ENCODE measurements at regions not wholly inside any gene's neighbourhood (a gene's known extent, or its start where the extent isn't known, plus 50 kb on each side); places are given as distances from the start of the nearest gene placed in this dataset.

DNA sequence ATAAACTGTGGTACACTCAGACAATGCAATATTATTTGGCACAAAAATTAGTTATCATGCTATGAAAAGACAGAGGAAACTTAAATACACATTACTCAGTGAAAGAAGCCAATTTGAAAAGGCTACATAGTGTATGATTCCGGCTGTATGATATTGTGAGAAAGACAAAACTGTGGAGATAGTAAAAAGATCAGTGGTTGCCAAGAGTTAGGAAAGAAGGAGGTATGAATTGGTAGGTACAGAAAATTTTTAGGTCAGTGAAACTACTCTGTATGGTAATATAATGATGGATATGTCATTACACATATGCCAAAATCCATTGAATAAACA lies 458.8 kb upstream of the CBLB start:
- H3K4me3 ChIP-seq (ENCODE audit: low read depth, low read length) = no peak overlapping the region
- TF ChIP-seq, protein P1, sequence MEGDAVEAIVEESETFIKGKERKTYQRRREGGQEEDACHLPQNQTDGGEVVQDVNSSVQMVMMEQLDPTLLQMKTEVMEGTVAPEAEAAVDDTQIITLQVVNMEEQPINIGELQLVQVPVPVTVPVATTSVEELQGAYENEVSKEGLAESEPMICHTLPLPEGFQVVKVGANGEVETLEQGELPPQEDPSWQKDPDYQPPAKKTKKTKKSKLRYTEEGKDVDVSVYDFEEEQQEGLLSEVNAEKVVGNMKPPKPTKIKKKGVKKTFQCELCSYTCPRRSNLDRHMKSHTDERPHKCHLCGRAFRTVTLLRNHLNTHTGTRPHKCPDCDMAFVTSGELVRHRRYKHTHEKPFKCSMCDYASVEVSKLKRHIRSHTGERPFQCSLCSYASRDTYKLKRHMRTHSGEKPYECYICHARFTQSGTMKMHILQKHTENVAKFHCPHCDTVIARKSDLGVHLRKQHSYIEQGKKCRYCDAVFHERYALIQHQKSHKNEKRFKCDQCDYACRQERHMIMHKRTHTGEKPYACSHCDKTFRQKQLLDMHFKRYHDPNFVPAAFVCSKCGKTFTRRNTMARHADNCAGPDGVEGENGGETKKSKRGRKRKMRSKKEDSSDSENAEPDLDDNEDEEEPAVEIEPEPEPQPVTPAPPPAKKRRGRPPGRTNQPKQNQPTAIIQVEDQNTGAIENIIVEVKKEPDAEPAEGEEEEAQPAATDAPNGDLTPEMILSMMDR (IDR thresholded peaks at IDR 0.05; ENCODE audit: insufficient read depth, low read length, missing control alignments) = no peak
- CTCF ChIA-PET = interaction anchor here (1.3 kb wide), 1 partner anchor 11 kb away, joined by 4 read pairs; no protein-coding TSS in a partner anchor
- no peak for DNase-seq (ENCODE audit: low read depth, low spot score)
- POLR2A ChIA-PET = no interaction called here

DNA sequence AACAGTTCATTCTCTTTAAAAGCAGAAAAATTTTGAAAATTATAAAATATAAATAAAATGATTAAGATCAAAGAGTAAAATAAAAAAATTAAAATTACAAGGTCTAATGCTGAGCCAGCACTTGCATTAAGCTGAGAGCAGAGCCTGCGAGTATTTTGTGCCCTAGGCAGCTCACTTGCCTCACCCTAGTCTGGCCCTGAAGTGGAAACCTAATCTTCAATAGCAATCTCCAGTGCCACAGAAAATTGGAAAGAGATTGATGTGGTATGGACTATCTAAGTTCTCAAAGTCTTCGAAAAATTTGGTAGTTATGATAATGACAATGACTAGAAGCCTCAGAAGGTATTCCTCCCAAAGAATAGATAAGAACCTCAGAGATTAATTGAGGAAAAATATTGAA lies 459.4 kb upstream of the CBLB start:
- no peak overlapping the region for H3K4me3 ChIP-seq (ENCODE audit: low read depth, low read length)
- CTCF ChIA-PET = no interaction called here
- POLR2A ChIA-PET = no interaction called here
- no peak for DNase-seq (ENCODE audit: low read depth, low spot score)
- TF ChIP-seq, protein P1 (IDR thresholded peaks at IDR 0.05; ENCODE audit: insufficient read depth, low read length, missing control alignments) = no peak

DNA sequence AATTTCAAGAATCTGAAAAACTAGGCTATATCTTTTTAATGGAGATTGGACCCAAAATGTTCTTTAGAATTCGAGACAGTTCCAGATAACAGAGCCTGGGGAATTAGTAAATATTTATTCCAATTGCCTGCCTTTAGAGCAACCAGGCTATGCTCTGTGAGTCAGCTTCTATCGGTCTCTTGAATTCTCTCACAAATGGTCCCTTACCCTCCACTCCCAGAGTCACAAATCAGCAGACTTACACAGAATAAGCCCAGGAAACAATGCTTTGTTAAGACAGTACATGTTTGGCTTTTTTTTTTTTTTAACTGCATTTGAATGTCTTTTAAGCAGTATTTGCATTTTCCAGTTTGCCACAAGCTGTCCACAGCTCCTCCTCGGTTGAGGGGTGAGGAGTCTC lies 460.7 kb upstream of the CBLB start:
- DNase-seq (ENCODE audit: low read depth, low spot score) = no peak
- POLR2A ChIA-PET = no interaction called here
- CTCF ChIA-PET = no interaction called here
- H3K4me3 ChIP-seq (ENCODE audit: low read depth, low read length) = no peak overlapping the region
- TF ChIP-seq, protein P1 (IDR thresholded peaks at IDR 0.05; ENCODE audit: insufficient read depth, low read length, missing control alignments) = no peak

DNA sequence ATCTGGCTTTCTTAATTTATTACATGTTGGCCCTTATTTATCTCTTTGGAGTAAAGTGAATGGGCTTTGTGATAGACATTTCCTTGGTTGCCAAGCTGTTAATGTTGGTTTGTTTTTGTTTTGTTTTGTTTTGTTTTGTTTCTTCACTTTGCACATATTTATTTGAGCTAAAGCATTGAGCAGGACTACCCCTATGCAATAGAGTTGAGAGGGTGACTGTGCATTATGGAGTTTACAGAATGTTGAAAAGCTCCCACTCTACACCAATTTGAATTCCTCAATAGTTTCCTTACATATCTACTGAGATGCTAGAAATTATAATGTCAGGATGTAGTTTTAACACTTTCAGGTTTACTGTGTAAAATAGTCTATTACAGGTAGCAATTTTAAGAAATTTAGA lies 462.8 kb upstream of the CBLB start:
- no peak for DNase-seq (ENCODE audit: low read depth, low spot score)
- CTCF ChIA-PET = interaction anchor here (1.1 kb wide), 1 partner anchor 18 kb away, joined by 3 read pairs; no protein-coding TSS in a partner anchor
- TF ChIP-seq, protein P1 (IDR thresholded peaks at IDR 0.05; ENCODE audit: insufficient read depth, low read length, missing control alignments) = no peak
- H3K4me3 ChIP-seq (ENCODE audit: low read depth, low read length) = no peak overlapping the region
- POLR2A ChIA-PET = no interaction called here

DNA sequence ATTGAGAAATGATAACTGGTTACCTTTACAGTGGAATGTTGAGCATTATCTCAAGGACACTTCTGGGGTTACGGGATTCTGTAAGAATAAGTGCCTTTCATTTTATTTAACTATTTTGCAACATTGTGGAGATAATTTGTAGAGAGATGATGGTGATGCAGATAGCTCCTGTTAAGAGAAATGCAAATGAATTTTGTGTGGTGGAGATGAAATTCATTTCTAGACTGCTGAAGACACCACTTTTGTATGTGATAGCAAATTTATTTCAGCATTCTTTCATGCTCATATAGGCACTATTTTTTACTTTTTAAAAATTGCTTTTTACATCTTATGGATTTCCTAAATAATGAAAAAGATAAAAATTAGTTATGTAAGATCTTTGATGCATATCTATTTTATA lies 463.3 kb upstream of the CBLB start:
- no peak for DNase-seq (ENCODE audit: low read depth, low spot score)
- CTCF ChIA-PET = interaction anchor here (1.1 kb wide), 1 partner anchor 17 kb away, joined by 3 read pairs; no protein-coding TSS in a partner anchor
- TF ChIP-seq, protein P1 (IDR thresholded peaks at IDR 0.05; ENCODE audit: insufficient read depth, low read length, missing control alignments) = no peak
- H3K4me3 ChIP-seq (ENCODE audit: low read depth, low read length) = no peak overlapping the region
- POLR2A ChIA-PET = no interaction called here

DNA sequence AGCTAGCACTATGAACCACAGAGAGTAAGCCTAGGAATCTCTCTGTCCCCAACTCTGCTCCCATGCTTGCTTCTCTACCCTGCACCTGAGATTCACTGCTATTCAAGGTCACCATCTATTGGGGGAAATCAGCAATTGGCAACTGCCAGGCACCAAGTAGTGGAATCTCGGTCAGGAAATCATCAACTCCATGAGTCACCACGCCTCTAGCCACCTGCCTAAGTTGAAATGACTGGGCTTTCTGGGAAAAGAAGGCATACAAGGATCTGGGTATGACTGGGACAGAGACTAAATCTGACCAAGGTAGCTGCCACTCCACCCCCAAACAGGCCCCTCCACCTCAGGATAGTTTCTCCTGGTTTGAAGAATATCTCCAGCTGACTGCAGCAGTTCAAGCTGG lies 464.1 kb upstream of the CBLB start:
- CTCF ChIA-PET = no interaction called here
- TF ChIP-seq, protein P1 (IDR thresholded peaks at IDR 0.05; ENCODE audit: insufficient read depth, low read length, missing control alignments) = no peak

More for the DNA sequence above, 464.1 kb upstream of the CBLB start:
- POLR2A ChIA-PET = no interaction called here
- DNase-seq (ENCODE audit: low read depth, low spot score) = no peak
- no peak overlapping the region for H3K4me3 ChIP-seq (ENCODE audit: low read depth, low read length)

Measured in AG04449 (cell line).